Sciatic nerve (tissue), 2 donors: ENCODE measurements at regions not wholly inside any gene's neighbourhood (a gene's known extent, or its start where the extent isn't known, plus 50 kb on each side); places are given as distances from the start of the nearest gene placed in this dataset.

Source experiments
- ATAC-seq: fragments of 200-7000 bp; cut with Tn5 transposase; one replicate; pipeline ENCODE4 v1.9.1; 2020; ENCODE audit warnings: mild to moderate bottlenecking, moderate library complexity
- DNase-seq: peaks from one replicate; pipeline ENCODE4 v3.0.0-alpha.2; 2020; ENCODE audit warnings: low spot score
- intact Hi-C: fragments of 100-400 bp; cut with DNase I; formaldehyde crosslinking; loops from one replicate; pipeline ENCODE4 v1.14.2; 2022
- donor health status: DM: no; HTN: no; CAD: no.
- donor health status: DM: no; HTN: no; CAD: no.

DNA sequence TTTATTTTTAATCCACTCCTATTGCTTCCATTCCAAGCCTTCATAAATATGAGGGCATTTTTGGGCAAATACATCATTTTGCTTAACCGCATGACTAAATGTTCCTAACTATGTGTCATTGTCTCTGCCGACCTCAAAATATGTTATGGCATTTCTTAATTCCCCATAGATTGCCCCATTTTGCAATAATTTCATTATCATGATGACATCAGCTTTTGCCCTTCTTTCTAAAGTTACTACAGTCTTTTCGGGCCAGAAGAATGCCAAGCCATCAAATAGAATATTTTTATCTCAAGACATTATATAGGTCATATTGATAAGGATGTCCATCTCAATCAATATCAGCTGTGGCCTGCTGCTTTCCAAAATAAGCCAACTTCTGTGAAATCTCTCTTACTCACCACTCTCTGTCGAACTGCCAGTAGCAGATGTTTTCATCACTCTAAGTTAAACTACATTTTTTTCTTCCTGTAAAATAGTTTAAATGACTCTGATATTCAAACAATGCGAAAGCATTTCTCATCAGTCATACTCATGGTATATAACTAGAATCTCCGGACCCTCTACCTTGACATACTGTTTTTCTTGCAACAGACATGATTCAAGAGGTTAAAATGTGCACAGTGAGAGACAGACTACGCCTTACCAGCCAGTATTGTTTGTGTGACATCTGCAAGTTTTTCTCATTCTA lies 1254.6 kb upstream of the CELF2 start:
- intact Hi-C loops, result no loop called here
- DNase-seq, result no peak
- no peak for ATAC-seq

GRCh38 chr10:9766762-9767161 lies 1250.9 kb upstream of the CELF2 start:
- intact Hi-C loops, result no loop called here
- no peak for ATAC-seq

DNA sequence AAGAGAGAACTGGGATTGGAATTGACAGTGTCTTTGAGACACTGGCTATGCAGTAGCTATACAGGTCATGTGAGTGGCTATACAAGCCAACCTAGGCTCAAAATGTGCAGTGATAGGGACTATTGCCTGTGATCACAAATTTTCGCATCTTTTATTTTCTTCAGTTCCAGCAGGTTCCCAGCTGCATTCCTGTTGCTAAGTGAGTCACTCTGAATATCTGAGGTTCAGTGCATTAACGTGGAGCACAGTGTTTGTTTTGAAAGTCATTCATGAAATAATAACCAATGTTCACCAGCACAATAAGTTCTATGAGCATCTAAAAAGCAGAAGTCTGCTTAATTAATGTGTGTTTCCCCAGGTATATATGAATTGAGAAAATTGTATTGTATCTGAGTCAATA lies 1236.0 kb upstream of the CELF2 start:
- intact Hi-C loops, result no loop called here
- DNase-seq (no peak), ATAC-seq (no peak)

More at GRCh38 chr10:9766762-9767161, 1250.9 kb upstream of the CELF2 start:
- DNase-seq, result no peak

DNA sequence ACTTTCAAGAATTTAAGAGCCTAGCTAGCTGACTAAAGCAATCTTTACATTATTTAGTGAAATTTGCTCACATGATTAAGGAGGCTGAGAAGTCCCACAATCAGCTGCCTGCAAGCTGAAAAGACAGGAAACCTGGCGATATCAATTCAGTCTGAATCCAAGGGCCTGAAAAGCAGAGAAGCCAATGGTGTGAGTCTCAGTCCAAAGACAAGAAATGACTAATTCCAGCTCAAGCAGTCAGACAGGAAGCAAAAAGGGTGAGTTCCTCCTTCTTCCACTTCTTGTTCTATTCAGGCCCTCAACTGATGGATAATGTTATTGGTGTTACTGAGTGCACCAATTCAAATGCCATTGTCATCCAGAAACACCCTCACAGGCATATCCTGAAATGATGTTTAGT lies 1231.6 kb upstream of the CELF2 start:
- intact Hi-C loops, result no loop called here
- DNase-seq (no peak), ATAC-seq (no peak)

DNA sequence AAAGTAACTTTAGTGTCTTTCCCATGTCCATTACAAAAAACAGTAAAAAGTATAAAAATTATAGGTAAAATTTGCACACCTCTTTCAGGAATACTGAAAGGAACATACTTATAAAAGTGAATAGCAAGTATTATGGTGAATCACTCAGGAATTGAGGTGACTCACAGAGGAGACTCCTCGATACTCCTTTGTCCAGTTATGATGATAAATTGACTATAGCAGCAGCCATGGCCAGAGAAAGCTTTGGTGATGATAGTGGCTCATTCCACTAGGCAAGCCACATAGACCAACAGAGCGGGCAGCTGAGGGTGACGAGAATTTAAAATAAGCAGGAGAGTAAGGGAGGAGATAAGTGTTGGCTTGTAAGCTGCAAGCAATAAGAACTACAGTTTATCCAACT lies 1231.1 kb upstream of the CELF2 start:
- no peak for ATAC-seq
- intact Hi-C loops, result no loop called here
- DNase-seq, result no peak

DNA sequence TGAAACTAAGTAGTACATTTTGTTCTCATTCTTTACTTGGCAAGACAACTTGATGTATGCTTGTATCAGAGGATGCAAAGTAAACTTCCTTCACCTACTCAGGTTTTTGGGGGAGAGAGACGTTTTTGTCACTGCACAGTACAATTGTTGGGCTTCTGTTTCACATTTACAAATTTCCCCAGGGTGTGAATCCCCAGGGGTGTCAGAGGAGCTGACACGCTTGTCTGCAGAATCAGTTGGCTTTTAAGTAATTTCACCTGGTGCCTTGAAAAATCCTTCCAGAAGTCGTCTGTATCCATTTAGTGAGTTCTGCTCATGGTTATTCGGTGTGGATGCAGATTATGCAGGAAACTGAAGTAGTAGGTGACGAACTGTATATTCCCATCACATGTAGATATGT lies 1227.7 kb upstream of the CELF2 start:
- ATAC-seq (no peak), DNase-seq (no peak)
- intact Hi-C loops, result no loop called here

DNA sequence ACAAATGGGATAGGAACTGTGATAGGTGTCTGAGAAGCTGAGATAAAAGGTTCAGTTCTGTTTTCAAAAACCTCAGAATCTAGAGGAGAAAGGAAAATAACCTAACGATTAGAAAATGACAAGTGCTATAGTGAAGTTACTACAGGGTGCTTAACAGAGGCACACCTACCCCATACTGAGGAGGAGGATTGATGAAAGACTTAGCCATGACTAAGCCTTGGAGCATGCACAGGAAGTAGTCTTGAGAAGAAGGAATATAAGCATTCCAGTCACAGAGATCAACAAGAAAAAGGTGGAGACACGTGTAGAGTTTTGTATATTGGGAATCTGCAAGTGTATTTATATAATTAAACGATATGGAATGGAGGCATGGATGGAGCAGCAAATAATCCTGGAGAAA lies 1225.5 kb upstream of the CELF2 start:
- no peak for DNase-seq
- intact Hi-C loops, result no loop called here
- ATAC-seq, result no peak

- DNase-seq, result no peak
- intact Hi-C loops, result no loop called here
- ATAC-seq, result no peak
Observed at GRCh38 chr10:9796564-9796963, 1221.1 kb upstream of the CELF2 start.

DNA sequence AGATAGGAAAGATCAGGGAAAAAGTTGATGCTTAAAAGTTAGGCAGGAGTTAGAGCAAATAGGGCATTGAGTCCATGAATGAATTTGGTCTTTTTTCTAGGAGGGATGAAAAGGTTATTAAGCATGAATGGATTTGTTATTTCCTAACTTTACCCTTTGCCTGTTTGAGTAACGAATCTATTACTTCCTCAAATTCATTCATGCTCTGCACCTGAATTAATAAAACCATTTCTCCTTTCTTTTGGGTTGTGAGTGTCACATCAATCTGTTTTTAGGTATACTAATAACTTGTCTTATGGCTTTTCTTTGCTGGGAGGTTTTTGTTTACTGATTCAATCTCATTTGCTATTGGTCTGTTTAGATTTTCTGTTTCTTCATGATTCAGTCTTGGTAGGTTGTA lies 1217.7 kb upstream of the CELF2 start:
- intact Hi-C loops, result no loop called here
- no peak for ATAC-seq
- no peak for DNase-seq

GRCh38 chr10:9800571-9800970 lies 1217.1 kb upstream of the CELF2 start:
- ATAC-seq (no peak), DNase-seq (no peak)
- intact Hi-C loops, result no loop called here

- intact Hi-C loops, result no loop called here
- ATAC-seq (no peak), DNase-seq (no peak)
Observed at GRCh38 chr10:9807846-9808245, 1209.8 kb upstream of the CELF2 start.

- DNase-seq (no peak), ATAC-seq (no peak)
- intact Hi-C loops, result no loop called here
Observed at GRCh38 chr10:9811601-9812000, 1206.1 kb upstream of the CELF2 start.

DNA sequence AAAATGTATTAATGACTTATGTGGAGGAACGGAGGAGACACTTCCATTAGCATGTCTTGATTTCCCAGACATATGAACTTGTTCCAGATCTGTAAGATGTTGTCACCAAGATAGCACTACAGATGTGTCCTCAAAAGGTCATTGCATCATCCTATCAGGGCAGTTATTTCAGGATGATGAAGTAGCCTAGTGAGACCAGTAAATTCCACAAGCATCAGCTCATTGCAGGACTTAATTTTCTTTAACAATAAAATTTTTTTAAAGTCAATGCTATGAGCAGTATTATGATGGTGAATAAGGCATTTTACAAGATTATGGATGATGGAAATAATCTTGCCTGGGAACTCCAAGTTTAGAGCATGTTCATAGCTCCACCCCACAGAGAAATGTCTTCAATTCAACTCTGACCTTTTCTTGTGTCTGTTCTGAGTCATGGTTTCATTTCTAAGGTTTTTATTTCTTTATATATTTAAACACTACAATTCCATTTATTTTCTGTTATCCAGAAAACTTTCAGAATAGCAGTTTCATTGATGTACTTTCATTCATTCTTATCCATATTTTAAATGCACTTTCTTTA lies 1203.3 kb upstream of the CELF2 start:
- DNase-seq (no peak), ATAC-seq (no peak)
- intact Hi-C loops, result no loop called here

GRCh38 chr10:9819756-9820494 lies 1197.7 kb upstream of the CELF2 start:
- ATAC-seq, result no peak
- intact Hi-C loops, result no loop called here
- no peak for DNase-seq

GRCh38 chr10:9823268-9823930 lies 1194.3 kb upstream of the CELF2 start:
- ATAC-seq (no peak), DNase-seq (no peak)
- intact Hi-C loops, result no loop called here

GRCh38 chr10:9824631-9825071 lies 1193.0 kb upstream of the CELF2 start:
- intact Hi-C loops, result no loop called here
- ATAC-seq, result no peak
- no peak for DNase-seq

GRCh38 chr10:9825491-9826018 lies 1192.1 kb upstream of the CELF2 start:
- intact Hi-C loops, result no loop called here
- ATAC-seq, result no peak
- no peak for DNase-seq

GRCh38 chr10:9828110-9828509 lies 1189.6 kb upstream of the CELF2 start:
- intact Hi-C loops, result no loop called here
- no peak for ATAC-seq
- no peak for DNase-seq

GRCh38 chr10:9833942-9834341 lies 1183.7 kb upstream of the CELF2 start:
- ATAC-seq (no peak), DNase-seq (no peak)
- intact Hi-C loops, result no loop called here

- intact Hi-C loops, result no loop called here
- DNase-seq (no peak), ATAC-seq (no peak)
Observed at GRCh38 chr10:9834434-9834833, 1183.2 kb upstream of the CELF2 start.
